GM23338 (cell line): ENCODE measurements at regions not wholly inside any gene's neighbourhood (a gene's known extent, or its start where the extent isn't known, plus 50 kb on each side); places are given as distances from the start of the nearest gene placed in this dataset.

Experiments
- ATAC-seq: fragments of 200-7000 bp; cut with Tn5 transposase; 3 replicates; pipeline ENCODE4 v1.9.1; 2020
- DNase-seq: peaks from one replicate; pipeline ENCODE4 v3.0.0-alpha.2; 2015; ENCODE audit warnings: low spot score
- H2AFZ ChIP-seq: fragments of 200-600 bp; sonication (generic); 2 replicates; pipeline ENCODE4 v1.8.0; 2016; ENCODE audit warnings: antibody characterized with exemption, mild to moderate bottlenecking, moderate library complexity
- H3F3A ChIP-seq: fragments of 200-600 bp; sonication (generic); replicated peaks from 2 replicates; pipeline ENCODE4 v1.8.0; 2017; ENCODE audit warnings: antibody characterized with exemption, mixed run types, low read depth
- H3K27ac ChIP-seq: fragments of 200-600 bp; sonication (generic); 2 replicates; pipeline ENCODE4 v1.6.1; 2016; ENCODE audit warnings: low read depth
- H3K27me3 ChIP-seq: fragments of 200-600 bp; sonication (generic); 2 replicates; pipeline ENCODE4 v1.8.0; 2016; ENCODE audit warnings: mild to moderate bottlenecking, mixed run types, moderate library complexity; ENCODE audit not compliant: insufficient read depth
- H3K36me3 ChIP-seq: fragments of 200-600 bp; sonication (generic); 2 replicates; pipeline ENCODE4 v1.8.0; 2016; ENCODE audit warnings: mild to moderate bottlenecking; ENCODE audit not compliant: insufficient read depth
- H3K4me1 ChIP-seq: fragments of 200-600 bp; sonication (generic); 2 replicates; pipeline ENCODE4 v1.8.0; 2016; ENCODE audit warnings: mild to moderate bottlenecking, moderate library complexity; ENCODE audit not compliant: insufficient read depth
- H3K4me2 ChIP-seq: fragments of 200-600 bp; sonication (generic); 2 replicates; pipeline ENCODE4 v1.7.1; 2017; ENCODE audit warnings: mixed run types
- H3K4me3 ChIP-seq: fragments of 200-600 bp; sonication (generic); 2 replicates; pipeline ENCODE4 v1.6.1; 2016; ENCODE audit warnings: mixed run types
- H3K79me2 ChIP-seq: fragments of 200-600 bp; sonication (generic); replicated peaks from 2 replicates; pipeline ENCODE4 v1.8.0; 2017; ENCODE audit warnings: mild to moderate bottlenecking; ENCODE audit not compliant: insufficient read depth
- H3K9me2 ChIP-seq: fragments of 200-600 bp; sonication (generic); 2 replicates; pipeline ENCODE4 v1.8.0; 2017; ENCODE audit not compliant: insufficient read depth
- H4K20me1 ChIP-seq: fragments of 200-600 bp; sonication (generic); replicated peaks from 2 replicates; pipeline ENCODE4 v1.8.0; 2017; ENCODE audit warnings: mild to moderate bottlenecking; ENCODE audit not compliant: insufficient read depth
- H3K27ac Mint-ChIP-seq: 2 replicates; pipeline ENCODE4 v1.8.0; 2020; ENCODE audit warnings: inconsistent platforms, mild to moderate bottlenecking, moderate library complexity, mixed read lengths
- H3K27me3 Mint-ChIP-seq: 3 replicates; pipeline ENCODE4 v1.8.0; 2022; ENCODE audit warnings: low read depth, mild to moderate bottlenecking, moderate library complexity, mixed read lengths, inconsistent platforms; ENCODE audit not compliant: insufficient read depth, poor library complexity
- H3K36me3 Mint-ChIP-seq: 3 replicates; pipeline ENCODE4 v1.8.0; 2021; ENCODE audit warnings: low read depth, mild to moderate bottlenecking, inconsistent platforms, moderate library complexity, mixed read lengths
- H3K4me1 Mint-ChIP-seq: 3 replicates; pipeline ENCODE4 v1.8.0; 2020; ENCODE audit warnings: mild to moderate bottlenecking, inconsistent platforms, mixed read lengths
- H3K4me3 Mint-ChIP-seq: 3 replicates; pipeline ENCODE4 v1.8.0; 2021; ENCODE audit warnings: moderate library complexity, mild to moderate bottlenecking, inconsistent platforms, mixed read lengths
- H3K9me3 Mint-ChIP-seq: 3 replicates; pipeline ENCODE4 v1.8.0; 2020; ENCODE audit warnings: moderate library complexity, mild to moderate bottlenecking, inconsistent platforms, mixed read lengths
- ETS1 ChIP-seq: IDR thresholded peaks from 2 replicates; pipeline ENCODE4 v1.6.1; 2016; ENCODE audit warnings: antibody characterized with exemption
- EZH2phosphoT487 ChIP-seq: fragments of 200-600 bp; sonication (generic); IDR thresholded peaks from one replicate; pipeline ENCODE4 v1.8.1; 2018; ENCODE audit warnings: antibody characterized with exemption; ENCODE audit not compliant: unreplicated experiment
- JUNB ChIP-seq: IDR thresholded peaks from one replicate; pipeline ENCODE4 v1.6.1; 2016; ENCODE audit warnings: antibody characterized with exemption; ENCODE audit not compliant: unreplicated experiment
- NANOG ChIP-seq: IDR thresholded peaks from 2 replicates; pipeline ENCODE4 v1.6.1; 2016; ENCODE audit warnings: antibody characterized with exemption, borderline replicate concordance
- POLR2AphosphoS5 ChIP-seq: IDR thresholded peaks from 2 replicates; pipeline ENCODE4 v1.6.1; 2016; ENCODE audit warnings: antibody characterized with exemption, low read depth
- STAT1 ChIP-seq: IDR thresholded peaks from one replicate; pipeline ENCODE4 v1.6.1; 2016; ENCODE audit warnings: antibody characterized with exemption; ENCODE audit not compliant: unreplicated experiment
- ZNF462 ChIP-seq: fragments of 250-450 bp; sonication (Bioruptor Pico); IDR thresholded peaks from 2 replicates; pipeline ENCODE4 v1.5.0; 2020; ENCODE audit warnings: mild to moderate bottlenecking, moderate library complexity

GRCh38 chr11:31881825-31882224, 70.7 kb upstream of the PAX6 start (continued):
- TF ChIP-seq ZNF462 (no peak), STAT1 (no peak), NANOG (no peak), ETS1 (no peak)

DNA sequence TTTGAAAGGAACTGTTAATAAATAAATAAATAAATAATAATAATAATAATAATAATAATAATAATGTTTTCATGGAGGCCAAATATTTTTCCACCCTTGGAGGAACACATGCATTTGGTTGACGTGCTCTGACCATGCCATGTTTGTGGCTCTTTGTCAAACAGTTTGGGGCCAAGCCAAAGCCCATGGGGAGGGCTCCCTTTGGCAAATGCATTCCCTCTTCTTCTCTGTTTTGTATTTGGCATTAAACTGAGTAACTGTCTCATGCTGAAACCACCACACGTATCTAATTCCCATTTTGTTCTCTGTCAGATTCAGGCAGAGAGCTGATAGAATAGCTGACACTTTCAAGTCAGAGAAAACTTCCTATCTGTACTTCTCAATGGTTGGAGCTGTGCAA, 68.6 kb upstream of the PAX6 start:
- H3K27ac Mint-ChIP-seq = no peak overlapping the region
- Histone ChIP-seq H2AFZ (no peak overlapping the region), H3K4me1 (peaks cover 37% of the 10 kb centered on the region), H3K79me2 (no peaks in the 10 kb centered on the region), H3K36me3 (no peaks in the 10 kb centered on the region), H3K4me2 (no peak overlapping the region), H3K9me2 (peaks cover 3% of the 10 kb centered on the region; the same call in 1 of the 2 replicates), H4K20me1 (no peaks in the 10 kb centered on the region), H3F3A (no peaks in the 10 kb centered on the region), H3K27ac (no peak overlapping the region), H3K4me3 (no peak overlapping the region), H3K27me3 (no peaks in the 10 kb centered on the region)
- H3K36me3 Mint-ChIP-seq = no peaks in the 10 kb centered on the region
- no peak overlapping the region for H3K4me3 Mint-ChIP-seq
- H3K9me3 Mint-ChIP-seq = no peaks in the 10 kb centered on the region
- peaks cover 41% of the 10 kb centered on the region for H3K4me1 Mint-ChIP-seq
- peaks cover 9% of the 10 kb centered on the region for H3K27me3 Mint-ChIP-seq
- no peak for DNase-seq
- no peak for ATAC-seq
- TF ChIP-seq JUNB (no peak), EZH2phosphoT487 (no peak), POLR2AphosphoS5 (no peak)
